ENCODE measurements at regions not wholly inside any gene's neighbourhood (a gene's known extent, or its start where the extent isn't known, plus 50 kb on each side); places are given as distances from the start of the nearest gene placed in this dataset.

DNA sequence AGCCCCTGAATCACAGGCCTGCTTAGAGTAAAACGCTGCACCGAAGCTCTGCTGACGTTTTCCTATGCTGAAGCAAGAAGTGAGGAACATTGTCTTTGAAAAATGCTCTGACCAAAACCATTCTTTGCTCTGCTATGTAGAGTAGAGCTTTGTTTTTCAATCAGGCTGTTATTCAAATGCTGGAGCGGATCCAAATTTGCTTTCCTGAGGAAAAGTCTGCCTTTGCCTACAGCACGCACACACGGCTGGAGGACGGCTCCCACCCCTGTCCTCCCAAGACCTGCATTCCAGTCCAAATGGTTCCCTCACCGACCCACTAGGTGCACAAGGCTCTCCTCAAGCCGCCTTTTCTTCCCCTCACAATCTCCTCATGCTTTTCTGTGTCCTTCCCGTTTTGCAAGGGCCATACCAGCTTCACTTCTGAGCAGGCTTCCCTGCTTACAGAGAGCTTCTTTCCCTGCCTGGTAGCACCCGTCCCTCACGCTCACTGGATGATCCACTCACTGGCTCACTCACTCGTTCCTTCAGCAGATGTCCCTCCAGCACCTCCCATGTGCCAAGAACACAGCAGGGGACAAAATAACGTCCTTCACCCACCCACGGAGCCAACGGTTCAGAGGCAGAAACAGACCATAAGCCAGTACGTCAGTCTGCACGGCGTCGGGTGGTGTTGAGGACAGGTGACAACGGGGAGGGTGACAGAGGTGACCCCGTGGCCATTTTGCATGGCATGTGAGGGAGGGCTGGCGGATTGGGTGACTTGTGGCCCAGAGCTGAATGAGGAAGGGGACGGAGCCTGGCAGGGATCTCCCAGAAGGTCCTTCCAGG, 137.9 kb upstream of the NEDD9 start (continued):
- TF ChIP-seq, protein P1, sequence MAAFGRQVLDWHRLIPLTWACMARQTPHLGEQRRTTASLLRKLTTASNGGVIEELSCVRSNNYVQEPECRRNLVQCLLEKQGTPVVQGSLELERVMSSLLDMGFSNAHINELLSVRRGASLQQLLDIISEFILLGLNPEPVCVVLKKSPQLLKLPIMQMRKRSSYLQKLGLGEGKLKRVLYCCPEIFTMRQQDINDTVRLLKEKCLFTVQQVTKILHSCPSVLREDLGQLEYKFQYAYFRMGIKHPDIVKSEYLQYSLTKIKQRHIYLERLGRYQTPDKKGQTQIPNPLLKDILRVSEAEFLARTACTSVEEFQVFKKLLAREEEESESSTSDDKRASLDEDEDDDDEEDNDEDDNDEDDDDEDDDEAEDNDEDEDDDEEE (CRISPR knock-in tag; IDR thresholded peaks at IDR 0.05): no peak
- no peak for TF ChIP-seq ZBTB21 (CRISPR knock-in tag; IDR thresholded peaks at IDR 0.05)
- TF ChIP-seq BORCS8-MEF2B (CRISPR knock-in tag; IDR thresholded peaks at IDR 0.05): no peak
- TF ChIP-seq, protein P2, sequence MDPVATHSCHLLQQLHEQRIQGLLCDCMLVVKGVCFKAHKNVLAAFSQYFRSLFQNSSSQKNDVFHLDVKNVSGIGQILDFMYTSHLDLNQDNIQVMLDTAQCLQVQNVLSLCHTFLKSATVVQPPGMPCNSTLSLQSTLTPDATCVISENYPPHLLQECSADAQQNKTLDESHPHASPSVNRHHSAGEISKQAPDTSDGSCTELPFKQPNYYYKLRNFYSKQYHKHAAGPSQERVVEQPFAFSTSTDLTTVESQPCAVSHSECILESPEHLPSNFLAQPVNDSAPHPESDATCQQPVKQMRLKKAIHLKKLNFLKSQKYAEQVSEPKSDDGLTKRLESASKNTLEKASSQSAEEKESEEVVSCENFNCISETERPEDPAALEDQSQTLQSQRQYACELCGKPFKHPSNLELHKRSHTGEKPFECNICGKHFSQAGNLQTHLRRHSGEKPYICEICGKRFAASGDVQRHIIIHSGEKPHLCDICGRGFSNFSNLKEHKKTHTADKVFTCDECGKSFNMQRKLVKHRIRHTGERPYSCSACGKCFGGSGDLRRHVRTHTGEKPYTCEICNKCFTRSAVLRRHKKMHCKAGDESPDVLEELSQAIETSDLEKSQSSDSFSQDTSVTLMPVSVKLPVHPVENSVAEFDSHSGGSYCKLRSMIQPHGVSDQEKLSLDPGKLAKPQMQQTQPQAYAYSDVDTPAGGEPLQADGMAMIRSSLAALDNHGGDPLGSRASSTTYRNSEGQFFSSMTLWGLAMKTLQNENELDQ (CRISPR knock-in tag; IDR thresholded peaks at IDR 0.05; ENCODE audit: borderline replicate concordance): no peak
- TF ChIP-seq KDM1A (CRISPR knock-in tag; IDR thresholded peaks at IDR 0.05): no peak
- no peak for TF ChIP-seq SSRP1 (CRISPR knock-in tag; IDR thresholded peaks at IDR 0.05)
- TF ChIP-seq NCOA1 (CRISPR knock-in tag; IDR thresholded peaks at IDR 0.05): no peak
- 0 out of 2 replicates have a peak, but pooled peaks have one; percentile 21 for TF ChIP-seq MYC (CRISPR knock-in tag; IDR thresholded peaks at IDR 0.05; ENCODE audit: borderline replicate concordance)

DNA sequence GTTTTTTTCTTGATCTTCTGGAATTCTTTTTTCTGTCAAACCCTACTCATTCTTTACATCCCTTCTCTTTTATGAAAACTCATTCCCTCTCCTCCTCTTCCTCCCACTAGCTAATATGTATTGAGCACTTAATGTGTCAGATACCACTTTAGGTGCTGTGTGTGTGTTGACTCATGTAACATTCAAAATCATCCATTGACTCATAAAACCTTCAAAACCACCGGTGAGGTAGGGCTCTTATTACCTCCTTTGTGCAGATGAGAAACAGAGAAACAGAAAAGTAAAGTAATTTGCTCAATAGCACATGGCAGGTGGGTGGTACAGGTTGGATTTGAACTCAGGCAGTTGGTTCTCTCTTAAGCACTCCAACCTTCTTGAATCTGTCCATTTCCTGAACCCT, 136.3 kb upstream of the NEDD9 start:
- no peak overlapping the region for H2AFZ ChIP-seq (ENCODE audit: low read length)
- ChIA-PET POLR2A (interaction anchor here (1.0 to 2.9 kb wide), 5 partner anchors 11 to 166 kb away, joined by 4 to 37 read pairs (median 25); no protein-coding TSS in a partner anchor), CTCF (ENCODE audit: low intra/inter-chr PET ratio, low total read pairs) (no interaction called here)
- no peaks in the 10 kb centered on the region for H3K27me3 ChIP-seq (ENCODE audit: control insufficient read depth in 1 of 2, insufficient read depth in 2 of 2, low read length in 2 of 2)
- no peak overlapping the region for H3K4me3 ChIP-seq (replicated peaks in 1 of 3; ENCODE audit: insufficient read depth in 1 of 3, low read depth in 2 of 3, low read length in 3 of 3)
- ATAC-seq (no peak), FAIRE-seq (no peak), DNase-seq (ENCODE audit: low spot score) (no peak)
- H3K9ac ChIP-seq (ENCODE audit: insufficient read depth, low read depth, low read length): peak overlapping the region; percentile 76
- H3K4me2 ChIP-seq (ENCODE audit: low read depth, low read length): peak overlapping the region; percentile 21
- no peaks in the 10 kb centered on the region for H3K36me3 ChIP-seq (replicated peaks in 1 of 2; ENCODE audit: control insufficient read depth in 1 of 2, insufficient read depth in 2 of 2, low read length in 2 of 2)
- H3K4me1 ChIP-seq (ENCODE audit: insufficient read depth, low read length): peaks cover 74% of the 10 kb centered on the region
- peak overlapping the region; percentile 94 for H3K27ac ChIP-seq (ENCODE audit: extremely low read length, insufficient read depth, low read length)
- intact Hi-C loops (cut with micrococcal nuclease; ENCODE audit: unreplicated experiment) (no loop called here), in situ Hi-C loops (cut with HindIII; ENCODE audit: extremely low pct_ligation_motif_present, low pct_unique_long_range_greater_than_20kb) (loop anchor here (10.0 kb wide), 1 partner anchor 126 kb away; no protein-coding TSS in a partner anchor)
- H4K20me1 ChIP-seq (ENCODE audit: insufficient read depth, low read length): no peaks in the 10 kb centered on the region
- no peaks in the 10 kb centered on the region for H3K9me3 ChIP-seq (ENCODE audit: low read length)
- peaks cover 4% of the 10 kb centered on the region for H3K79me2 ChIP-seq (ENCODE audit: insufficient read depth, low read length)
- BruUV-seq (replicated peaks): no TSS peak
- WGBS (ENCODE audit: low lambda C conversion rate): 59% methylated on average over 1 of the region's 1 CpG
- peak; percentile 64; the same call in 1 of the 2 replicates for TF ChIP-seq ZNF7 (CRISPR knock-in tag; IDR thresholded peaks at IDR 0.05)
- TF ChIP-seq ZNF678 (CRISPR knock-in tag; IDR thresholded peaks at IDR 0.05): no peak
- TF ChIP-seq, protein P3, sequence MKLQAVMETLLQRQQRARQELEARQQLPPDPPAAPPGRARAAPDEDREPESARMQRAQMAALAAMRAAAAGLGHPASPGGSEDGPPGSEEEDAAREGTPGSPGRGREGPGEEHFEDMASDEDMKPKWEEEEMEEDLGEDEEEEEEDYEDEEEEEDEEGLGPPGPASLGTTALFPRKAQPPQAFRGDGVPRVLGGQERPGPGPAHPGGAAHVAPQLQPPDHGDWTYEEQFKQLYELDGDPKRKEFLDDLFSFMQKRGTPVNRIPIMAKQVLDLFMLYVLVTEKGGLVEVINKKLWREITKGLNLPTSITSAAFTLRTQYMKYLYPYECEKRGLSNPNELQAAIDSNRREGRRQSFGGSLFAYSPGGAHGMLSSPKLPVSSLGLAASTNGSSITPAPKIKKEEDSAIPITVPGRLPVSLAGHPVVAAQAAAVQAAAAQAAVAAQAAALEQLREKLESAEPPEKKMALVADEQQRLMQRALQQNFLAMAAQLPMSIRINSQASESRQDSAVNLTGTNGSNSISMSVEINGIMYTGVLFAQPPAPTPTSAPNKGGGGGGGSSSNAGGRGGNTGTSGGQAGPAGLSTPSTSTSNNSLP (IDR thresholded peaks at IDR 0.05; ENCODE audit: low read depth, low read length): 0 out of 2 replicates have a peak, but pooled peaks have one; percentile 0
- TF ChIP-seq ZNF782 (CRISPR knock-in tag; IDR thresholded peaks at IDR 0.05; ENCODE audit: borderline replicate concordance): no peak
- TF ChIP-seq FOSL2 (CRISPR knock-in tag; IDR thresholded peaks at IDR 0.05): no peak
- no peak for TF ChIP-seq ZKSCAN5 (CRISPR knock-in tag; IDR thresholded peaks at IDR 0.05)
- 0 out of 2 replicates have a peak, but pooled peaks have one; percentile 18 for TF ChIP-seq TBX3 (IDR thresholded peaks at IDR 0.05; ENCODE audit: borderline replicate concordance)
- TF ChIP-seq, protein P4, sequence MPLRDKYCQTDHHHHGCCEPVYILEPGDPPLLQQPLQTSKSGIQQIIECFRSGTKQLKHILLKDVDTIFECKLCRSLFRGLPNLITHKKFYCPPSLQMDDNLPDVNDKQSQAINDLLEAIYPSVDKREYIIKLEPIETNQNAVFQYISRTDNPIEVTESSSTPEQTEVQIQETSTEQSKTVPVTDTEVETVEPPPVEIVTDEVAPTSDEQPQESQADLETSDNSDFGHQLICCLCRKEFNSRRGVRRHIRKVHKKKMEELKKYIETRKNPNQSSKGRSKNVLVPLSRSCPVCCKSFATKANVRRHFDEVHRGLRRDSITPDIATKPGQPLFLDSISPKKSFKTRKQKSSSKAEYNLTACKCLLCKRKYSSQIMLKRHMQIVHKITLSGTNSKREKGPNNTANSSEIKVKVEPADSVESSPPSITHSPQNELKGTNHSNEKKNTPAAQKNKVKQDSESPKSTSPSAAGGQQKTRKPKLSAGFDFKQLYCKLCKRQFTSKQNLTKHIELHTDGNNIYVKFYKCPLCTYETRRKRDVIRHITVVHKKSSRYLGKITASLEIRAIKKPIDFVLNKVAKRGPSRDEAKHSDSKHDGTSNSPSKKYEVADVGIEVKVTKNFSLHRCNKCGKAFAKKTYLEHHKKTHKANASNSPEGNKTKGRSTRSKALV (CRISPR knock-in tag; IDR thresholded peaks at IDR 0.05): 0 out of 2 replicates have a peak, but pooled peaks have one; percentile 28

All from HepG2 (cell line).